H9 (cell line): ENCODE measurements at regions not wholly inside any gene's neighbourhood (a gene's known extent, or its start where the extent isn't known, plus 50 kb on each side); places are given as distances from the start of the nearest gene placed in this dataset.

ENCODE experiments used
- DNase-seq: peaks from one replicate; pipeline ENCODE4 v3.0.0-alpha.2; 2017
- H2AFZ ChIP-seq: one replicate; pipeline ENCODE4 v1.6.1; 2013; ENCODE audit warnings: mild to moderate bottlenecking, low read length, control low read depth, moderate library complexity
- H2AK5ac ChIP-seq: 2 replicates; pipeline ENCODE4 v1.6.1; 2013; ENCODE audit warnings: low read length, control low read depth, mixed read lengths; ENCODE audit not compliant: insufficient read length
- H2BK120ac ChIP-seq: one replicate; pipeline ENCODE4 v1.6.1; 2013; ENCODE audit warnings: low read depth, mild to moderate bottlenecking, low read length, control low read depth, inconsistent platforms; ENCODE audit not compliant: poor library complexity, severe bottlenecking
- H2BK12ac ChIP-seq: 2 replicates; pipeline ENCODE4 v1.6.1; 2013; ENCODE audit warnings: low read length, control low read depth, mixed read lengths, low read depth; ENCODE audit not compliant: insufficient read length
- H2BK15ac ChIP-seq: 2 replicates; pipeline ENCODE4 v1.6.1; 2013; ENCODE audit warnings: low read depth, low read length, control low read depth
- H2BK20ac ChIP-seq: one replicate; pipeline ENCODE4 v1.6.1; 2013; ENCODE audit warnings: low read depth, mild to moderate bottlenecking, low read length, control low read depth, inconsistent platforms; ENCODE audit not compliant: poor library complexity, severe bottlenecking
- H2BK5ac ChIP-seq: 2 replicates; pipeline ENCODE4 v1.6.1; 2013; ENCODE audit warnings: low read length, control low read depth, mixed read lengths; ENCODE audit not compliant: insufficient read length
- H3K14ac ChIP-seq: 2 replicates; pipeline ENCODE4 v1.6.1; 2013; ENCODE audit warnings: low read length, control low read depth; ENCODE audit not compliant: insufficient read depth
- H3K18ac ChIP-seq: 2 replicates; pipeline ENCODE4 v1.6.1; 2013; ENCODE audit warnings: low read depth, mild to moderate bottlenecking, mixed read lengths, low read length, control low read depth; ENCODE audit not compliant: insufficient read length
- H3K23ac ChIP-seq: 2 replicates; pipeline ENCODE4 v1.6.1; 2013; ENCODE audit warnings: low read length, control low read depth, mixed read lengths, low read depth; ENCODE audit not compliant: insufficient read length
- H3K23me2 ChIP-seq: 2 replicates; pipeline ENCODE4 v1.6.1; 2013; ENCODE audit warnings: low read depth, mild to moderate bottlenecking, mixed read lengths, low read length, control low read depth; ENCODE audit not compliant: insufficient read length, poor library complexity, severe bottlenecking
- H3K27ac ChIP-seq: 2 replicates; pipeline ENCODE4 v1.5.1; 2013; ENCODE audit warnings: low read length, control low read depth, mixed read lengths, low read depth; ENCODE audit not compliant: insufficient read length
- H3K27me3 ChIP-seq: 2 replicates; pipeline ENCODE4 v1.6.1; 2013; ENCODE audit warnings: low read length, control low read depth, inconsistent platforms; ENCODE audit not compliant: insufficient read depth
- H3K4ac ChIP-seq: 2 replicates; pipeline ENCODE4 v1.6.1; 2013; ENCODE audit warnings: low read depth, mild to moderate bottlenecking, control low read depth, inconsistent platforms, low read length, moderate library complexity
- H3K4me1 ChIP-seq: 2 replicates; pipeline ENCODE4 v1.6.1; 2013; ENCODE audit warnings: low read length, control low read depth, inconsistent platforms; ENCODE audit not compliant: insufficient read depth
- H3K4me2 ChIP-seq: 2 replicates; pipeline ENCODE4 v1.6.1; 2013; ENCODE audit warnings: low read length, control low read depth, mixed read lengths; ENCODE audit not compliant: insufficient read length, insufficient read depth
- H3K56ac ChIP-seq: 2 replicates; pipeline ENCODE4 v1.6.1; 2013; ENCODE audit warnings: low read depth, mild to moderate bottlenecking, mixed read lengths, low read length, control low read depth; ENCODE audit not compliant: insufficient read length
- H3K79me1 ChIP-seq: 2 replicates; pipeline ENCODE4 v1.6.1; 2013; ENCODE audit warnings: low read depth, mild to moderate bottlenecking, moderate library complexity, low read length, control low read depth, inconsistent platforms; ENCODE audit not compliant: insufficient read depth, poor library complexity, severe bottlenecking
- H3K79me2 ChIP-seq: 2 replicates; pipeline ENCODE4 v1.6.1; 2013; ENCODE audit warnings: low read length, control low read depth, inconsistent platforms; ENCODE audit not compliant: insufficient read depth
- H3K9ac ChIP-seq: 2 replicates; pipeline ENCODE4 v1.6.1; 2013; ENCODE audit warnings: low read length, control low read depth, mixed read lengths; ENCODE audit not compliant: insufficient read length; ENCODE audit errors: extremely low read depth
- H3K9me3 ChIP-seq: one replicate; pipeline ENCODE4 v1.6.1; 2013; ENCODE audit warnings: low read depth, low read length, inconsistent platforms; ENCODE audit not compliant: control insufficient read depth
- H3T11ph ChIP-seq: one replicate; pipeline ENCODE4 v1.6.1; 2013; ENCODE audit warnings: mild to moderate bottlenecking, low read length, control low read depth, inconsistent platforms
- H4K20me1 ChIP-seq: one replicate; pipeline ENCODE4 v1.6.1; 2013; ENCODE audit not compliant: control insufficient read depth, insufficient read length, insufficient read depth
- H4K5ac ChIP-seq: 2 replicates; pipeline ENCODE4 v1.6.1; 2013; ENCODE audit warnings: low read depth, mild to moderate bottlenecking, mixed read lengths, low read length, control low read depth; ENCODE audit not compliant: insufficient read length
- H4K8ac ChIP-seq: replicated peaks from 2 replicates; pipeline ENCODE4 v1.6.1; 2013; ENCODE audit warnings: low read length, control low read depth, mixed read lengths, low read depth; ENCODE audit not compliant: insufficient read length
- H4K91ac ChIP-seq: 2 replicates; pipeline ENCODE4 v1.6.1; 2013; ENCODE audit warnings: low read depth, mild to moderate bottlenecking, moderate library complexity, mixed read lengths, low read length, control low read depth; ENCODE audit not compliant: insufficient read length
- H3K27ac Mint-ChIP-seq, 3 experiments: 2 replicates in 2 of 3; 3 replicates in 1 of 3; pipeline ENCODE4 v1.8.0; 2020 to 2021; ENCODE audit warnings: mixed read lengths in 3 of 3, mild to moderate bottlenecking in 1 of 3, moderate library complexity in 1 of 3
- H3K27me3 Mint-ChIP-seq: 2 replicates; pipeline ENCODE4 v1.8.0; 2021; ENCODE audit warnings: low read depth, mild to moderate bottlenecking, moderate library complexity, mixed read lengths
- H3K36me3 Mint-ChIP-seq, 3 experiments: 2 replicates in 2 of 3; 3 replicates in 1 of 3; pipeline ENCODE4 v1.8.0; 2020 to 2021; ENCODE audit warnings: low read depth in 3 of 3, mixed read lengths in 3 of 3; ENCODE audit not compliant: insufficient read depth in 1 of 3
- H3K4me1 Mint-ChIP-seq, 2 experiments: 2 replicates each; pipeline ENCODE4 v1.8.0; 2020; ENCODE audit warnings: mixed read lengths in 2 of 2
- H3K4me3 Mint-ChIP-seq, 2 experiments: 2 replicates in 1 of 2; 3 replicates in 1 of 2; pipeline ENCODE4 v1.8.0; 2020 to 2021; ENCODE audit warnings: mild to moderate bottlenecking in 2 of 2, mixed read lengths in 2 of 2, moderate library complexity in 1 of 2
- H3K9me3 Mint-ChIP-seq, 2 experiments: 2 replicates in 1 of 2; 3 replicates in 1 of 2; pipeline ENCODE4 v1.8.0; 2020; ENCODE audit warnings: mild to moderate bottlenecking in 2 of 2, mixed read lengths in 2 of 2, moderate library complexity in 1 of 2
- TF ChIP-seq, protein P1 (sequence below): fragments of 200-600 bp; sonication (generic); conservative IDR thresholded peaks from 3 replicates; pipeline ENCODE4 v1.8.0; 2021; ENCODE audit warnings: antibody characterized with exemption, mild to moderate bottlenecking

DNA sequence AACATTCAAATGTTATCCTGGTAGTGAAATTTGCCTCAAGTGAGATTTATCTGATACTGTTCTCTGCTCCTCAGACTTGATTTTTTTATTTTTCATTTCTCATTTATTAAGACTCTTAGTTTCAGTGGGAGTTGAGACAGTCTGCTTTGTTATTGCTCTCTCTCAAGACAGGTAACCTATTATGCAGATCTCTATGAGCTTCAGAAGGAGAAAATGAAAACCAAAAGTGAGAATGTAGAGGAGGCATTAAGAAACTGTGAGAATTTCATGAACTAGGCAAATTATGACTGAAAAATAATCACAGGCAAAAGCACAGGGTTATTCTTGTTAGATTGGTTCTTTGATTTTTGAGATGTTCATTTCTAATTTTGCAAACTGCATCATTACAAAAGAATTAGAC, 290.0 kb upstream of the CHORDC1 start:
- Histone ChIP-seq H3K14ac (no peak overlapping the region), H4K91ac (no peak overlapping the region), H3K79me1 (no peaks in the 10 kb centered on the region), H2BK20ac (no peak overlapping the region), H2AK5ac (no peak overlapping the region), H2BK120ac (no peak overlapping the region), H3K56ac (no peak overlapping the region), H3K4me2 (no peak overlapping the region), H3K27ac (no peak overlapping the region), H3K23me2 (no peaks in the 10 kb centered on the region), H3K79me2 (no peaks in the 10 kb centered on the region), H2AFZ (no peak overlapping the region), H3K9me3 (no peaks in the 10 kb centered on the region), H3K18ac (no peak overlapping the region), H3K23ac (no peak overlapping the region), H3K4me1 (no peaks in the 10 kb centered on the region), H2BK5ac (no peak overlapping the region), H3K4ac (no peak overlapping the region), H4K8ac (no peak overlapping the region), H2BK15ac (no peak overlapping the region), H4K5ac (no peak overlapping the region), H3K27me3 (no peaks in the 10 kb centered on the region), H2BK12ac (no peak overlapping the region), H3T11ph (no peak overlapping the region), H4K20me1 (no peaks in the 10 kb centered on the region), H3K9ac (no peak overlapping the region)
- H3K27me3 Mint-ChIP-seq, result no peaks in the 10 kb centered on the region
- no peak for DNase-seq
- no peaks in the 10 kb centered on the region; a peak in 1 of 5 replicates for H3K9me3 Mint-ChIP-seq
- no peak overlapping the region for H3K27ac Mint-ChIP-seq
- TF ChIP-seq, protein P1, sequence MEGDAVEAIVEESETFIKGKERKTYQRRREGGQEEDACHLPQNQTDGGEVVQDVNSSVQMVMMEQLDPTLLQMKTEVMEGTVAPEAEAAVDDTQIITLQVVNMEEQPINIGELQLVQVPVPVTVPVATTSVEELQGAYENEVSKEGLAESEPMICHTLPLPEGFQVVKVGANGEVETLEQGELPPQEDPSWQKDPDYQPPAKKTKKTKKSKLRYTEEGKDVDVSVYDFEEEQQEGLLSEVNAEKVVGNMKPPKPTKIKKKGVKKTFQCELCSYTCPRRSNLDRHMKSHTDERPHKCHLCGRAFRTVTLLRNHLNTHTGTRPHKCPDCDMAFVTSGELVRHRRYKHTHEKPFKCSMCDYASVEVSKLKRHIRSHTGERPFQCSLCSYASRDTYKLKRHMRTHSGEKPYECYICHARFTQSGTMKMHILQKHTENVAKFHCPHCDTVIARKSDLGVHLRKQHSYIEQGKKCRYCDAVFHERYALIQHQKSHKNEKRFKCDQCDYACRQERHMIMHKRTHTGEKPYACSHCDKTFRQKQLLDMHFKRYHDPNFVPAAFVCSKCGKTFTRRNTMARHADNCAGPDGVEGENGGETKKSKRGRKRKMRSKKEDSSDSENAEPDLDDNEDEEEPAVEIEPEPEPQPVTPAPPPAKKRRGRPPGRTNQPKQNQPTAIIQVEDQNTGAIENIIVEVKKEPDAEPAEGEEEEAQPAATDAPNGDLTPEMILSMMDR, result no peak
- peaks cover 0 to 4% of the 10 kb centered on the region in 2 experiments; a peak in 1 of 4 replicates for H3K4me1 Mint-ChIP-seq
- no peaks in the 10 kb centered on the region for H3K36me3 Mint-ChIP-seq
- no peak overlapping the region for H3K4me3 Mint-ChIP-seq
